PC-3 (cell line): ENCODE measurements at regions not wholly inside any gene's neighbourhood (a gene's known extent, or its start where the extent isn't known, plus 50 kb on each side); places are given as distances from the start of the nearest gene placed in this dataset.
A peak's percentile ranks its signal among the peaks of the same experiment; 100 is the strongest.

Experiments used
- ATAC-seq: fragments of 200-7000 bp; cut with Tn5 transposase; 2 replicates; pipeline ENCODE4 v1.9.1; 2020; ENCODE audit warnings: mild to moderate bottlenecking, moderate library complexity
- BruUV-seq: library from RNA; stranded (reverse); fragments of 400-500 nt; replicated peaks from 2 replicates; lab custom pipeline; 2021; lab: Mats Ljungman, UMichigan
- CTCF ChIA-PET: fragments of 300-600 bp; sonication (Branson Sonifier 250); formaldehyde crosslinking; loops from one replicate; lab custom pipeline; 2022; ENCODE audit warnings: antibody characterized with exemption; lab: Charles Lee
- POLR2A ChIA-PET: fragments of 300-600 bp; sonication (Branson Sonifier 250); formaldehyde crosslinking; loops from one replicate; lab custom pipeline; 2022; ENCODE audit warnings: antibody characterized with exemption; ENCODE audit not compliant: unreplicated experiment; lab: Charles Lee
- DNase-seq: peaks from one replicate; pipeline ENCODE4 v3.0.0-alpha.2; 2015
- H2AFZ ChIP-seq: fragments of 300-600 bp; sonication (generic); 2 replicates; pipeline ENCODE4 v1.6.0; 2016; ENCODE audit warnings: antibody characterized with exemption, low read length
- H3F3A ChIP-seq: fragments of 300-600 bp; sonication (generic); one replicate; pipeline ENCODE4 v1.6.0; 2017; ENCODE audit warnings: antibody characterized with exemption, low read length, control low read depth, mild to moderate bottlenecking; ENCODE audit not compliant: unreplicated experiment
- H3K27ac ChIP-seq: fragments of 300-600 bp; sonication (generic); 2 replicates; pipeline ENCODE4 v1.5.1; 2016; ENCODE audit warnings: mild to moderate bottlenecking, low read length
- H3K27me3 ChIP-seq: fragments of 300-600 bp; sonication (generic); 2 replicates; pipeline ENCODE4 v1.6.1; 2016; ENCODE audit warnings: low read length, mixed read lengths
- H3K36me3 ChIP-seq: fragments of 300-600 bp; sonication (generic); 2 replicates; pipeline ENCODE4 v1.6.1; 2016; ENCODE audit warnings: low read depth, mixed run types, low read length, mixed read lengths
- H3K4me1 ChIP-seq: fragments of 300-600 bp; sonication (generic); 2 replicates; pipeline ENCODE4 v1.5.1; 2016; ENCODE audit warnings: low read length; ENCODE audit not compliant: insufficient read depth
- H3K4me2 ChIP-seq: fragments of 300-600 bp; sonication (generic); 2 replicates; pipeline ENCODE4 v1.6.0; 2016; ENCODE audit warnings: low read length
- H3K4me3 ChIP-seq: fragments of 300-600 bp; sonication (generic); 2 replicates; pipeline ENCODE4 v1.5.1; 2016; ENCODE audit warnings: mild to moderate bottlenecking, low read length, mixed read lengths
- H3K79me2 ChIP-seq: fragments of 300-600 bp; sonication (generic); 2 replicates; pipeline ENCODE4 v1.6.1; 2017; ENCODE audit warnings: low read length, mixed read lengths
- H3K9ac ChIP-seq: fragments of 300-600 bp; sonication (generic); 2 replicates; pipeline ENCODE4 v1.6.0; 2016; ENCODE audit warnings: mild to moderate bottlenecking, low read length
- H3K9me2 ChIP-seq: fragments of 300-600 bp; sonication (generic); replicated peaks from 2 replicates; pipeline ENCODE4 v1.6.1; 2016; ENCODE audit warnings: mixed run types, low read length, mixed read lengths
- H3K9me3 ChIP-seq: fragments of 300-600 bp; sonication (generic); 2 replicates; pipeline ENCODE4 v1.6.1; 2016; ENCODE audit warnings: low read length, mixed read lengths
- H4K20me1 ChIP-seq: fragments of 300-600 bp; sonication (generic); 2 replicates; pipeline ENCODE4 v1.6.1; 2016; ENCODE audit warnings: low read length, mixed read lengths
- EZH2 ChIP-seq: fragments of 300-600 bp; sonication (generic); IDR thresholded peaks from one replicate; pipeline ENCODE4 v1.6.1; 2017; ENCODE audit warnings: antibody characterized with exemption, mild to moderate bottlenecking, low read length; ENCODE audit not compliant: unreplicated experiment
- EZH2phosphoT487 ChIP-seq: fragments of 300-600 bp; sonication (generic); IDR thresholded peaks from 2 replicates; pipeline ENCODE4 v1.6.1; 2018; ENCODE audit warnings: mild to moderate bottlenecking, antibody characterized with exemption, low read length, borderline replicate concordance
- intact Hi-C: fragments of 100-400 bp; cut with micrococcal nuclease; formaldehyde crosslinking; loops from 2 replicates; pipeline ENCODE4 v1.9.0; 2023
- TF ChIP-seq, protein P1 (sequence below): fragments of 300-600 bp; sonication (generic); conservative IDR thresholded peaks from 2 replicates; pipeline ENCODE4 v1.5.1; 2017; ENCODE audit warnings: antibody characterized with exemption, low read depth, mild to moderate bottlenecking, low read length

DNA sequence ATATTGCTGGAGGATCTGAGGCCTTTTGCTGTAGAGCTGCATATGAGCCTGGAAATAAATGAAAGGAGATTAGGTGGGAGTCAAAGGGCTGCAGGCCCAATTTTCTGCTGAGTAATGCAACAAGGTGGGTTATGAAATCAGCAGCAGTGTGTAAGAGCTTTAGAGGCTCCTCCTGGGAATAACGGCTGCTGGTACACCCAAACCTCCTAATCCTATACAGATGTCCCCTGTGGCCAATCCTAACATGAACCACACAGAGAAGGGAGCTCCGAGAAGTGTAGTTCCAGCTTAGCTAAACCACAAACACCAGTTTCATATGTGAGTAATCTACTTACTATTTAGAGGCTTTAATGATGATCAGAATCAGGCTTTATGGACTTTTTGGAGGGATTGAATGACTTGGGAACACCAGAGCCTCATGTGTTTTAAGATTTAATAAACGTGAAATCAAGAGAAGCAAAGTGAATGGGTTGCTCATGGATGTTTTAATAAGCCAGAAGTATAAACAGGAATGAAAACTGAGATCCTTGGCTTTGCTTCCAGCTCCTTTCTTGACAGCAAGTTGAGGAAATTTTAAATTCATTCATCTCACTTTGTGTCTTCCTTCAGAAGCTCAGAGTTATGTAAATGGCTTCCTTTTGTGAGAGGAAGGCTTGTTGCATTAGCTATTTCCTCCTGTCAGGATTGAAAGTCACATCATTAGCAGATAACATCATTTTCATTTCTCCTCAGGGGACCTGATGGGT, 437.5 kb downstream of the TMEM232 start:
- Histone ChIP-seq H3K79me2 (no peaks in the 10 kb centered on the region), H3K4me3 (no peak overlapping the region), H3K9ac (no peak overlapping the region), H3F3A (no peaks in the 10 kb centered on the region), H4K20me1 (no peaks in the 10 kb centered on the region), H3K36me3 (no peaks in the 10 kb centered on the region), H3K9me3 (no peaks in the 10 kb centered on the region), H2AFZ (no peak overlapping the region), H3K9me2 (no peaks in the 10 kb centered on the region), H3K27me3 (no peaks in the 10 kb centered on the region), H3K4me1 (no peaks in the 10 kb centered on the region), H3K4me2 (no peak overlapping the region), H3K27ac (no peak overlapping the region)
- intact Hi-C loops, result no loop called here
- no peak for TF ChIP-seq EZH2phosphoT487
- TF ChIP-seq, protein P1, sequence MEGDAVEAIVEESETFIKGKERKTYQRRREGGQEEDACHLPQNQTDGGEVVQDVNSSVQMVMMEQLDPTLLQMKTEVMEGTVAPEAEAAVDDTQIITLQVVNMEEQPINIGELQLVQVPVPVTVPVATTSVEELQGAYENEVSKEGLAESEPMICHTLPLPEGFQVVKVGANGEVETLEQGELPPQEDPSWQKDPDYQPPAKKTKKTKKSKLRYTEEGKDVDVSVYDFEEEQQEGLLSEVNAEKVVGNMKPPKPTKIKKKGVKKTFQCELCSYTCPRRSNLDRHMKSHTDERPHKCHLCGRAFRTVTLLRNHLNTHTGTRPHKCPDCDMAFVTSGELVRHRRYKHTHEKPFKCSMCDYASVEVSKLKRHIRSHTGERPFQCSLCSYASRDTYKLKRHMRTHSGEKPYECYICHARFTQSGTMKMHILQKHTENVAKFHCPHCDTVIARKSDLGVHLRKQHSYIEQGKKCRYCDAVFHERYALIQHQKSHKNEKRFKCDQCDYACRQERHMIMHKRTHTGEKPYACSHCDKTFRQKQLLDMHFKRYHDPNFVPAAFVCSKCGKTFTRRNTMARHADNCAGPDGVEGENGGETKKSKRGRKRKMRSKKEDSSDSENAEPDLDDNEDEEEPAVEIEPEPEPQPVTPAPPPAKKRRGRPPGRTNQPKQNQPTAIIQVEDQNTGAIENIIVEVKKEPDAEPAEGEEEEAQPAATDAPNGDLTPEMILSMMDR, result no peak
- TF ChIP-seq EZH2, result no peak
- POLR2A ChIA-PET, result no interaction called here
- DNase-seq, result peak; percentile 6
- CTCF ChIA-PET, result no interaction called here
- BruUV-seq, result no TSS peak
- no peak for ATAC-seq

DNA sequence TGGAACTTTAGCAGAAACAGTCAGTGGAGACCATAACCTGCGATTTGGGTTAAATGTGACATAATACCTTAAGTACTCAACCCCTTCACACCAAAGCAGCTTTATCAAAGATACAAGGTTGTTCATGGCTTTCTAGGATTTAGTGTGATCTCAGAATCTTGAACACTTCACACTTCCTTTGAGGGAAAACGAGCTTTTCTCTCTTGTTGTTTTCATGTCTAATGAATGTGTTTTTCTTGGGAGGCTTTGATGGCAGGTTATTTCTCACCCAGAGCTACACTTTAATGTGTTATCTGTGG, 437.0 kb downstream of the TMEM232 start:
- TF ChIP-seq EZH2phosphoT487 (no peak), EZH2 (no peak)
- TF ChIP-seq, protein P1, result no peak
- ChIA-PET POLR2A (no interaction called here), CTCF (no interaction called here)
- no peaks in the 10 kb centered on the region for H3K79me2 ChIP-seq
- no peak for ATAC-seq
- H3K4me3 ChIP-seq, result no peak overlapping the region
- H3K9me3 ChIP-seq, result no peaks in the 10 kb centered on the region
- intact Hi-C loops, result no loop called here
- H3K27me3 ChIP-seq, result no peaks in the 10 kb centered on the region
- DNase-seq, result no peak
- H2AFZ ChIP-seq, result no peak overlapping the region
- H3K4me2 ChIP-seq, result no peak overlapping the region
- no peaks in the 10 kb centered on the region for H3K4me1 ChIP-seq
- no peaks in the 10 kb centered on the region for H3F3A ChIP-seq
- H4K20me1 ChIP-seq, result no peaks in the 10 kb centered on the region
- H3K27ac ChIP-seq, result no peak overlapping the region
- H3K9ac ChIP-seq, result no peak overlapping the region
- no peaks in the 10 kb centered on the region for H3K9me2 ChIP-seq
- BruUV-seq, result no TSS peak
- no peaks in the 10 kb centered on the region for H3K36me3 ChIP-seq

DNA sequence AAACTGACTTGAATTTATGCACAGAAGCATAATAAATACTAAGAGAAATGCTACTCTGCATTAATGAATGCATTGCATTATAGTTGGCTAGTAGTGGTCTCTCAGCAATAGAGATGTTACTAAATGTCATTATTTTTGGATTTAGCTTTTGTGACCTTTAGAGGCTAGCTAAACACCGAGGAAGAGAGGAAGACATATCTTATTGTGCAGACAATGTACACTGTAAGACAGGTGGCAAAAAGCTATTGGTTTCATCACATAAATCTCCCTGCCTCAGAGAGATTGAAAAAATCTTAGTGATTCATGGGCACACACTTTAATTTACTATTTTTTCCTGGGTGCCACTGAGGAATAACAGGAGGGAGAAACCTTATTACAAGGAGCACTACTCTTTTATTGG, 435.9 kb downstream of the TMEM232 start:
- intact Hi-C loops, result no loop called here
- ChIA-PET POLR2A (no interaction called here), CTCF (no interaction called here)
- H3K4me1 ChIP-seq, result no peaks in the 10 kb centered on the region
- H3K4me3 ChIP-seq, result no peak overlapping the region
- H2AFZ ChIP-seq, result no peak overlapping the region
- no peaks in the 10 kb centered on the region for H3K79me2 ChIP-seq
- no TSS peak for BruUV-seq
- DNase-seq (no peak), ATAC-seq (no peak)
- H3K27me3 ChIP-seq, result no peaks in the 10 kb centered on the region
- no peak overlapping the region for H3K4me2 ChIP-seq
- H3F3A ChIP-seq, result no peaks in the 10 kb centered on the region
- H3K9me3 ChIP-seq, result no peaks in the 10 kb centered on the region
- TF ChIP-seq, protein P1, result no peak
- TF ChIP-seq EZH2 (no peak), EZH2phosphoT487 (no peak)
- no peaks in the 10 kb centered on the region for H3K9me2 ChIP-seq
- no peak overlapping the region for H3K9ac ChIP-seq
- no peak overlapping the region for H3K27ac ChIP-seq
- H4K20me1 ChIP-seq, result no peaks in the 10 kb centered on the region
- no peaks in the 10 kb centered on the region for H3K36me3 ChIP-seq
